ENCODE measurements at regions not wholly inside any gene's neighbourhood (a gene's known extent, or its start where the extent isn't known, plus 50 kb on each side); places are given as distances from the start of the nearest gene placed in this dataset.

DNA sequence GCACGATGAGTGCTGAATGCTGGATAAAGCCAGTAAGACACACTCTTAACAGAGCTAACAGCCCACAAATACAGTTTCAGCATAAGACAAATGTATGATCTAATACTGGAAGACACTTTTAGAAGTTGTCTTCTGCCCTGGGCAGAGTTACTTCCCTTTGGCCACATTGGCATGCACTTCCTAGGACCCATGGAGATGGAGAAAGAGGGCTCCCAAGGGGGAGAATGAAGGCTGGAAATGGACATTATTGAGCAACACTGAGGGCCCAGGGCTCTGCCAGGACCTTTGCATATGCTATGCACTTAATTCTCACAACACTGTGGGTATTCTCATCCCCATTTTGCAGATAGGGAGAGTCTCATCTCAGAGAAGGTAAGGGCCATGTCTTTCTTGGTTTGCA lies 123.1 kb downstream of the ADAMTS15 start:
- H3K9me3 ChIP-seq: no peaks in the 10 kb centered on the region
- H3K27me3 ChIP-seq: no peaks in the 10 kb centered on the region
- H3K27ac ChIP-seq: no peak overlapping the region
- ATAC-seq: peak in 2 of 8 donors; percentile 22 to 32
- H3K4me3 ChIP-seq: no peak overlapping the region
- TF ChIP-seq, protein P1, sequence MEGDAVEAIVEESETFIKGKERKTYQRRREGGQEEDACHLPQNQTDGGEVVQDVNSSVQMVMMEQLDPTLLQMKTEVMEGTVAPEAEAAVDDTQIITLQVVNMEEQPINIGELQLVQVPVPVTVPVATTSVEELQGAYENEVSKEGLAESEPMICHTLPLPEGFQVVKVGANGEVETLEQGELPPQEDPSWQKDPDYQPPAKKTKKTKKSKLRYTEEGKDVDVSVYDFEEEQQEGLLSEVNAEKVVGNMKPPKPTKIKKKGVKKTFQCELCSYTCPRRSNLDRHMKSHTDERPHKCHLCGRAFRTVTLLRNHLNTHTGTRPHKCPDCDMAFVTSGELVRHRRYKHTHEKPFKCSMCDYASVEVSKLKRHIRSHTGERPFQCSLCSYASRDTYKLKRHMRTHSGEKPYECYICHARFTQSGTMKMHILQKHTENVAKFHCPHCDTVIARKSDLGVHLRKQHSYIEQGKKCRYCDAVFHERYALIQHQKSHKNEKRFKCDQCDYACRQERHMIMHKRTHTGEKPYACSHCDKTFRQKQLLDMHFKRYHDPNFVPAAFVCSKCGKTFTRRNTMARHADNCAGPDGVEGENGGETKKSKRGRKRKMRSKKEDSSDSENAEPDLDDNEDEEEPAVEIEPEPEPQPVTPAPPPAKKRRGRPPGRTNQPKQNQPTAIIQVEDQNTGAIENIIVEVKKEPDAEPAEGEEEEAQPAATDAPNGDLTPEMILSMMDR (IDR thresholded peaks at IDR 0.05): no peak
- DNase-seq: no peak
- intact Hi-C loops (cut with DNase I): no loop called here
- peaks cover 0 to 3% (median 0%) of the 10 kb centered on the region in 9 donors for H3K4me1 ChIP-seq
- WGBS, 2 donors: 94 to 97% methylated on average over 1 of the region's 1 CpG
- H3K36me3 ChIP-seq: no peaks in the 10 kb centered on the region

DNA sequence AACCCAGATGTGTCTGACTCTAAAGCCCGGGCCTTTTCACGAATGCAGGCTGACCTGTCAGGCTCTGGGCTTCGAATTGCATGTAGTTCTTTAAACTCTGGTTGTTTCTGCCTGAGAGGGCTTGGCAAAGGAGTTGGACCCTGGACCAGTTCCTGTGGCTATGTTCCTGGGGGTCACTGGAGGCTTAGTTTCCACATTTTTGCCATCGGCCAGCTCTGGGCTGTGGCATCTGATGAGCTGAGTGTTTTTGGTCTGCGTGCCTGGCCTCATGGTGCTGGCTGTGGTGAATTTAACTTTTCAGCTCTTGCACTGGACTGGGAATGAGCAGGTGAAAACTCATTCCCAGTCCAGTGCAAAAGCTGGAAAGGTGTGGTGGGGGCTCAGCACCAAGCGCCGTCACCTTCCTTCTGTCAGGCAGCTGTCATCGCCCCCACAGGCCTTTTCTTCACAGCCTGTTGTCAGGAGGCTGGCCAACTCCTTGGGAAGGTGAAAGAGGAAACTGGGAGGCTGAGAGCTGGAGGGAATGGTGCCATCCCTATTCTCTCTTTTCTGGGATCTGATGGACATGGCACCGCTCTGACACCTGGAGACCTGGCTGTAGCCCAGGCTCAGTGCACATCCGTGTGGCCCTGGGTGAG lies 123.6 kb downstream of the ADAMTS15 start:
- H3K27me3 ChIP-seq: no peaks in the 10 kb centered on the region
- H3K36me3 ChIP-seq: no peaks in the 10 kb centered on the region
- peak in 3 of 8 donors; percentile 39 to 72 (median 62) for ATAC-seq
- H3K9me3 ChIP-seq: no peaks in the 10 kb centered on the region
- H3K4me1 ChIP-seq: peaks cover 0 to 3% (median 0%) of the 10 kb centered on the region in 9 donors
- WGBS, 2 donors: 55 to 62% methylated on average over 10 of the region's 10 CpGs
- TF ChIP-seq, protein P1 (IDR thresholded peaks at IDR 0.05): no peak
- peak in 1 of 2 donors; percentile 21 for DNase-seq
- H3K27ac ChIP-seq: no peak overlapping the region
- intact Hi-C loops (cut with DNase I): no loop called here
- no peak overlapping the region for H3K4me3 ChIP-seq

- Histone ChIP-seq H3K27ac (no peak overlapping the region), H3K4me3 (no peak overlapping the region), H3K4me1 (peaks cover 0 to 10% (median 3%) of the 10 kb centered on the region in 9 donors), H3K27me3 (no peaks in the 10 kb centered on the region), H3K9me3 (no peaks in the 10 kb centered on the region), H3K36me3 (no peaks in the 10 kb centered on the region)
- 97 to 100% methylated on average over 2 of the region's 2 CpGs for WGBS, 2 donors
- DNase-seq (no peak), ATAC-seq (no peak)
- intact Hi-C loops (cut with DNase I): no loop called here
- TF ChIP-seq, protein P1 (IDR thresholded peaks at IDR 0.05): no peak
Measured at GRCh38 chr11:130573767-130574166, 125.3 kb downstream of the ADAMTS15 start.

GRCh38 chr11:130574740-130575139 lies 126.3 kb downstream of the ADAMTS15 start:
- 62 to 63% methylated on average over 2 of the region's 2 CpGs for WGBS, 2 donors
- DNase-seq (no peak), ATAC-seq (peak in 3 of 8 donors; percentile 48 to 75 (median 53))
- Histone ChIP-seq H3K27ac (no peak overlapping the region), H3K27me3 (no peaks in the 10 kb centered on the region), H3K4me1 (peaks cover 0 to 10% (median 3%) of the 10 kb centered on the region in 9 donors), H3K4me3 (no peak overlapping the region), H3K36me3 (no peaks in the 10 kb centered on the region), H3K9me3 (no peaks in the 10 kb centered on the region)
- intact Hi-C loops (cut with DNase I): no loop called here
- TF ChIP-seq, protein P1 (IDR thresholded peaks at IDR 0.05): no peak

Data from heart right ventricle (tissue), 16 donors.